ENCODE measurements at regions not wholly inside any gene's neighbourhood (a gene's known extent, or its start where the extent isn't known, plus 50 kb on each side); places are given as distances from the start of the nearest gene placed in this dataset.
"Not testable (repeated sequence)": the region's sequence is repeated elsewhere in the genome, so short reads cannot be mapped to it uniquely, and the experiment has no call there.

DNA sequence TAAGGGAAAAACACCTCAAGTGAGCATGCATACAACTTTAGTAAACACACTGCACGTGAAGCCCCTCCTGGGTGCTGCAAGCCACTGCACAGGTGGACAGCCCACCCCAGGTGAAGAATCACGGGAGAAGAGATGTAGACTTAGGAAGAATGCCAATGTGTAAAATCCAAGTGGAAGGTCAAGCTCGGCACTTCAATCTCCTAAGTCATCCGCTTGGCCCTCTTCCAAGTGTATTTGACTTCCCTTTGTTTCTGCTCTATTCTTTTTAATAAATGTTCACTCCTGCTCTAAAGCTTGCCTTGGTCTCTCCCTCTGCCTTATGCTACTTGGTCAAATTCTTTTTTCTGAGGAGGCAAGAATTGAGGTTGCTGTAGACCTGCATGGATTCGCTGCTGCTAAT is 316.6 kb downstream of the EDEM1 start:
- POLR2A ChIA-PET = no interaction called here
- Histone ChIP-seq H3K27ac (ENCODE audit: low read depth, low read length, poor library complexity, severe bottlenecking) (no peak overlapping the region), H3K4me3 (ENCODE audit: low read depth, low read length, poor library complexity, severe bottlenecking) (no peak overlapping the region)

DNA sequence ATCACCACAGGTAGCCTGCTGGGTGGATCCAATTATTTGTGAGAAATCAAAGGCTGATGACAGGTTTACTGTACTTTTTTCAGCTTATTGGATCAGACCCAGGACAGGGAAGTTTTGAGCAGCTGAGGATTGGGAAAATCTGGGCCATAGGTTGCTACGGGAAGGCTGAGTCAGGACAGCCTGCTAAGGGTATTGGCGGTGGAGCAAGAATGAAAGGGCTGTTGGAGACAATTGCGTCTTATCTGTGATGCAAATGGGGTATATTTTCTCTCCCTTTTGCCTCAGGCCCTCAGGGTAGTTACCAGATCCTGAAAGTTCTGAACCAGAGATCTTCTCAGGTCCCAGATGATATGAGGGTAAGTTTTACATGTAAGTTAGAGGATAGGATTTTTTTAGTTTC is 317.7 kb downstream of the EDEM1 start:
- Histone ChIP-seq H3K9me2 (ENCODE audit: insufficient read depth, low read length) (no peaks in the 10 kb centered on the region), H3K4me3 (ENCODE audit: low read depth, low read length, poor library complexity, severe bottlenecking) (no peak overlapping the region), H3K36me3 (ENCODE audit: insufficient read depth, low read length) (no peaks in the 10 kb centered on the region), H3K79me2 (ENCODE audit: insufficient read depth, low read depth, low read length) (no peaks in the 10 kb centered on the region), H3K4me1 (ENCODE audit: insufficient read depth, low read length, poor library complexity, severe bottlenecking) (no peaks in the 10 kb centered on the region), H2AFZ (ENCODE audit: low read length) (no peak overlapping the region), H3K27ac (ENCODE audit: low read depth, low read length, poor library complexity, severe bottlenecking) (no peak overlapping the region), H3K4me2 (ENCODE audit: low read length) (no peak overlapping the region), H4K20me1 (ENCODE audit: insufficient read depth, low read length) (no peaks in the 10 kb centered on the region), H3K9me3 (ENCODE audit: low read length) (no peaks in the 10 kb centered on the region)
- intact Hi-C loops (cut with micrococcal nuclease; ENCODE audit: unreplicated experiment) = no loop called here
- no TSS peak for BruUV-seq (replicated peaks)
- CTCF ChIA-PET (ENCODE audit: unreplicated experiment) = no interaction called here
- TF ChIP-seq EZH2phosphoT487 (IDR thresholded peaks at IDR 0.05; ENCODE audit: borderline replicate concordance, low read depth, low read length) = no peak
- TF ChIP-seq, protein P1, sequence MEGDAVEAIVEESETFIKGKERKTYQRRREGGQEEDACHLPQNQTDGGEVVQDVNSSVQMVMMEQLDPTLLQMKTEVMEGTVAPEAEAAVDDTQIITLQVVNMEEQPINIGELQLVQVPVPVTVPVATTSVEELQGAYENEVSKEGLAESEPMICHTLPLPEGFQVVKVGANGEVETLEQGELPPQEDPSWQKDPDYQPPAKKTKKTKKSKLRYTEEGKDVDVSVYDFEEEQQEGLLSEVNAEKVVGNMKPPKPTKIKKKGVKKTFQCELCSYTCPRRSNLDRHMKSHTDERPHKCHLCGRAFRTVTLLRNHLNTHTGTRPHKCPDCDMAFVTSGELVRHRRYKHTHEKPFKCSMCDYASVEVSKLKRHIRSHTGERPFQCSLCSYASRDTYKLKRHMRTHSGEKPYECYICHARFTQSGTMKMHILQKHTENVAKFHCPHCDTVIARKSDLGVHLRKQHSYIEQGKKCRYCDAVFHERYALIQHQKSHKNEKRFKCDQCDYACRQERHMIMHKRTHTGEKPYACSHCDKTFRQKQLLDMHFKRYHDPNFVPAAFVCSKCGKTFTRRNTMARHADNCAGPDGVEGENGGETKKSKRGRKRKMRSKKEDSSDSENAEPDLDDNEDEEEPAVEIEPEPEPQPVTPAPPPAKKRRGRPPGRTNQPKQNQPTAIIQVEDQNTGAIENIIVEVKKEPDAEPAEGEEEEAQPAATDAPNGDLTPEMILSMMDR (conservative IDR thresholded peaks at IDR 0.05; ENCODE audit: low read length) = no peak
- POLR2A ChIA-PET = interaction anchor here (0.6 kb wide), 1 partner anchor 1671 kb away, joined by 4 read pairs; no protein-coding TSS in a partner anchor
- no peak for DNase-seq (ENCODE audit: low spot score)

More for the DNA sequence above, 316.6 kb downstream of the EDEM1 start:
- DNase-seq (ENCODE audit: low spot score) = no peak
- Histone ChIP-seq H3K9me3 (ENCODE audit: low read length) (no peaks in the 10 kb centered on the region), H3K4me2 (ENCODE audit: low read length) (no peak overlapping the region), H3K4me1 (ENCODE audit: insufficient read depth, low read length, poor library complexity, severe bottlenecking) (peaks cover 7% of the 10 kb centered on the region), H4K20me1 (ENCODE audit: insufficient read depth, low read length) (no peaks in the 10 kb centered on the region), H2AFZ (ENCODE audit: low read length) (no peak overlapping the region), H3K79me2 (ENCODE audit: insufficient read depth, low read depth, low read length) (no peaks in the 10 kb centered on the region), H3K36me3 (ENCODE audit: insufficient read depth, low read length) (no peaks in the 10 kb centered on the region), H3K9me2 (ENCODE audit: insufficient read depth, low read length) (no peaks in the 10 kb centered on the region)
- TF ChIP-seq, protein P1 (conservative IDR thresholded peaks at IDR 0.05; ENCODE audit: low read length) = no peak
- TF ChIP-seq EZH2phosphoT487 (IDR thresholded peaks at IDR 0.05; ENCODE audit: borderline replicate concordance, low read depth, low read length) = no peak
- CTCF ChIA-PET (ENCODE audit: unreplicated experiment) = no interaction called here
- intact Hi-C loops (cut with micrococcal nuclease; ENCODE audit: unreplicated experiment) = no loop called here
- no TSS peak for BruUV-seq (replicated peaks)

DNA sequence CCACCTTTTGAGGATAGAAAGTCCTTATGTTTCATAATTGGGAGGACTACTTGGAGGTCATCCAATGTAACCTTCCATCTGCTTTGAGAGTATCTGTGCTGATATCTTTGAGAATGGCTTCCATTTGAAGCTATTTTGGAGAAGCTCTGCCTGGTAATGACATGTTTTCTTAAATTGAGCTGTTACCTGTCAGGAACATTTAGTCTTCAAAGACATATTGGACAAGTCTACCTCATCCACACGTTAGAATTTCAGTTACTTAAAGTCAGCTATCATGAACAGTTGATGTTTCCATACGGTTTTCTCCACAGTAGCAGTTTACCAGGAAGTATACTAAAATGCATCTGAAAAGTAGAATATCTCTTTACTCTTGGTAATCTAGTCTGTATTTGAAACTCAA is 318.5 kb downstream of the EDEM1 start:
- H3K27ac ChIP-seq (ENCODE audit: low read depth, low read length, poor library complexity, severe bottlenecking) = no peak overlapping the region
- CTCF ChIA-PET (ENCODE audit: unreplicated experiment) = no interaction called here
- no peaks in the 10 kb centered on the region for H4K20me1 ChIP-seq (ENCODE audit: insufficient read depth, low read length)
- H3K4me2 ChIP-seq (ENCODE audit: low read length) = no peak overlapping the region
- TF ChIP-seq, protein P1 (conservative IDR thresholded peaks at IDR 0.05; ENCODE audit: low read length) = no peak
- no peak for TF ChIP-seq EZH2phosphoT487 (IDR thresholded peaks at IDR 0.05; ENCODE audit: borderline replicate concordance, low read depth, low read length)
- H3K4me1 ChIP-seq (ENCODE audit: insufficient read depth, low read length, poor library complexity, severe bottlenecking) = no peaks in the 10 kb centered on the region
- H3K36me3 ChIP-seq (ENCODE audit: insufficient read depth, low read length) = no peaks in the 10 kb centered on the region
- no peak overlapping the region for H2AFZ ChIP-seq (ENCODE audit: low read length)
- no peaks in the 10 kb centered on the region for H3K9me2 ChIP-seq (ENCODE audit: insufficient read depth, low read length)
- intact Hi-C loops (cut with micrococcal nuclease; ENCODE audit: unreplicated experiment) = no loop called here
- POLR2A ChIA-PET = no interaction called here
- no peaks in the 10 kb centered on the region for H3K79me2 ChIP-seq (ENCODE audit: insufficient read depth, low read depth, low read length)
- H3K4me3 ChIP-seq (ENCODE audit: low read depth, low read length, poor library complexity, severe bottlenecking) = no peak overlapping the region
- no TSS peak for BruUV-seq (replicated peaks)
- no peaks in the 10 kb centered on the region for H3K9me3 ChIP-seq (ENCODE audit: low read length)
- DNase-seq (ENCODE audit: low spot score) = no peak

DNA sequence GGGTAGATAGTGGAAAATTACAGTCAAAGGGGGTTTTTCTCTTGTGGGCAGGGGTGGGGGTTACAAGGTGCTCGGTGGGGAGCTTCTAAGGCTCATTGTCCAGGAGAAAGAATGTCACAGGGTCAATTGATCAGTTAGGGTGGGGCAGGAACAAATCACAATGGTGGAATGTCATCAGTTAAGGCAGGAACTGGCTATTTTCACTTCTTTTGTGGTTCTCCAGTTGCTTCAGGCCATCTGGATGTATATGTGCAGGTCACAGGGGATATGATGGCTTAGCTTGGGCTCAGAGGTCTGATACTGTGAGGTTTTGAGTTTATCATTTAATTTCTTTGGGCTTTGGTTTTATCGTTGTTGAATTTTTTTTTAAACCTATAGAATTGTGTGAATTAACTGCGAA is 321.4 kb downstream of the EDEM1 start:
- DNase-seq (ENCODE audit: low spot score); H3K27ac ChIP-seq (ENCODE audit: low read depth, low read length, poor library complexity, severe bottlenecking); H3K79me2 ChIP-seq (ENCODE audit: insufficient read depth, low read depth, low read length); BruUV-seq (replicated peaks); H3K9me3 ChIP-seq (ENCODE audit: low read length); H3K4me2 ChIP-seq (ENCODE audit: low read length); CTCF ChIA-PET (ENCODE audit: unreplicated experiment); H4K20me1 ChIP-seq (ENCODE audit: insufficient read depth, low read length); H2AFZ ChIP-seq (ENCODE audit: low read length); H3K9me2 ChIP-seq (ENCODE audit: insufficient read depth, low read length); H3K36me3 ChIP-seq (ENCODE audit: insufficient read depth, low read length); H3K4me3 ChIP-seq (ENCODE audit: low read depth, low read length, poor library complexity, severe bottlenecking); H3K4me1 ChIP-seq (ENCODE audit: insufficient read depth, low read length, poor library complexity, severe bottlenecking); intact Hi-C loops (cut with micrococcal nuclease; ENCODE audit: unreplicated experiment); POLR2A ChIA-PET: not testable (repeated sequence)

All from OCI-LY7 (cell line).